ENCODE measurements at regions not wholly inside any gene's neighbourhood (a gene's known extent, or its start where the extent isn't known, plus 50 kb on each side); places are given as distances from the start of the nearest gene placed in this dataset.

DNA sequence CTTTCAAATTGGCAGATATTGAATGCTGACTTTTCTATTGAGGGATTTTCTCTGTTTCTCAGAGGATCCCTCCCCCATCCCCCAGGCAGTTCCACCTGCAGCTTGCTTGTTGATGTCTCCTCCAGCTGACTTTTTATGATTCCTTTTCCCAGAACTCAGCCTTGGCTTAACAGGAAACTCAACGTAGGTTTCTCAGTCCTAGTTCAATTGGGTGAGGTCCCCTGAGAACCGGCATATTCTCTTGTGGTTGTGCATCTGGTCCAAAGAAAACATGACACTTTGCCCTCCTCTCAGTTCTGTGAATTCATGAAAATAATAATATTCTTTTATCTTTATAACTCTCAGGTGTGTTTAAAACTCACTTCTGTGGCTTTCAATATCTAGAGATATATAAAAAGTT lies 1222.1 kb downstream of the OTOL1 start:
- Histone ChIP-seq H3K27ac (ENCODE audit: extremely low read length, insufficient read depth, low read length) (no peak overlapping the region), H3K9ac (ENCODE audit: insufficient read depth, low read depth, low read length) (no peak overlapping the region), H3K9me3 (ENCODE audit: low read length) (no peaks in the 10 kb centered on the region), H3K4me2 (ENCODE audit: low read depth, low read length) (no peak overlapping the region), H3K36me3 (replicated peaks in 1 of 2; ENCODE audit: control insufficient read depth in 1 of 2, insufficient read depth in 2 of 2, low read length in 2 of 2) (no peaks in the 10 kb centered on the region), H2AFZ (ENCODE audit: low read length) (no peak overlapping the region), H3K79me2 (ENCODE audit: insufficient read depth, low read length) (no peaks in the 10 kb centered on the region), H3K4me1 (ENCODE audit: insufficient read depth, low read length) (no peaks in the 10 kb centered on the region), H4K20me1 (ENCODE audit: insufficient read depth, low read length) (no peaks in the 10 kb centered on the region), H3K4me3 (replicated peaks in 1 of 3; ENCODE audit: insufficient read depth in 1 of 3, low read depth in 2 of 3, low read length in 3 of 3) (no peak overlapping the region), H3K27me3 (ENCODE audit: control insufficient read depth in 1 of 2, insufficient read depth in 2 of 2, low read length in 2 of 2) (no peaks in the 10 kb centered on the region)
- 4% methylated on average over 2 of the region's 2 CpGs for WGBS (ENCODE audit: low lambda C conversion rate)
- DNase-seq (ENCODE audit: low spot score) (no peak), ATAC-seq (no peak), FAIRE-seq (no peak)
- intact Hi-C loops (cut with micrococcal nuclease; ENCODE audit: unreplicated experiment) (no loop called here), in situ Hi-C loops (cut with HindIII; ENCODE audit: extremely low pct_ligation_motif_present, low pct_unique_long_range_greater_than_20kb) (no loop called here)
- POLR2A ChIA-PET, result no interaction called here
- BruUV-seq (replicated peaks), result no TSS peak
- CTCF ChIA-PET (ENCODE audit: low intra/inter-chr PET ratio, low total read pairs), result no interaction called here
- no peak for TF ChIP-seq ZNF10 (CRISPR knock-in tag; IDR thresholded peaks at IDR 0.05; ENCODE audit: borderline replicate concordance, low read depth)
- no peak for TF ChIP-seq WIZ (CRISPR knock-in tag; IDR thresholded peaks at IDR 0.05)
- TF ChIP-seq, protein P1, sequence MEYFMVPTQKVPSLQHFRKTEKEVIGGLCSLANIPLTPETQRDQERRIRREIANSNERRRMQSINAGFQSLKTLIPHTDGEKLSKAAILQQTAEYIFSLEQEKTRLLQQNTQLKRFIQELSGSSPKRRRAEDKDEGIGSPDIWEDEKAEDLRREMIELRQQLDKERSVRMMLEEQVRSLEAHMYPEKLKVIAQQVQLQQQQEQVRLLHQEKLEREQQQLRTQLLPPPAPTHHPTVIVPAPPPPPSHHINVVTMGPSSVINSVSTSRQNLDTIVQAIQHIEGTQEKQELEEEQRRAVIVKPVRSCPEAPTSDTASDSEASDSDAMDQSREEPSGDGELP (IDR thresholded peaks at IDR 0.05; ENCODE audit: borderline replicate concordance, low read depth), result no peak
- TF ChIP-seq PAX8 (CRISPR knock-in tag; IDR thresholded peaks at IDR 0.05; ENCODE audit: borderline replicate concordance), result no peak
- TF ChIP-seq CEBPG (CRISPR knock-in tag; IDR thresholded peaks at IDR 0.05), result no peak
- no peak for TF ChIP-seq ARID2 (CRISPR knock-in tag; IDR thresholded peaks at IDR 0.05; ENCODE audit: borderline replicate concordance)
- TF ChIP-seq, protein P2, sequence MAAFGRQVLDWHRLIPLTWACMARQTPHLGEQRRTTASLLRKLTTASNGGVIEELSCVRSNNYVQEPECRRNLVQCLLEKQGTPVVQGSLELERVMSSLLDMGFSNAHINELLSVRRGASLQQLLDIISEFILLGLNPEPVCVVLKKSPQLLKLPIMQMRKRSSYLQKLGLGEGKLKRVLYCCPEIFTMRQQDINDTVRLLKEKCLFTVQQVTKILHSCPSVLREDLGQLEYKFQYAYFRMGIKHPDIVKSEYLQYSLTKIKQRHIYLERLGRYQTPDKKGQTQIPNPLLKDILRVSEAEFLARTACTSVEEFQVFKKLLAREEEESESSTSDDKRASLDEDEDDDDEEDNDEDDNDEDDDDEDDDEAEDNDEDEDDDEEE (CRISPR knock-in tag; IDR thresholded peaks at IDR 0.05), result no peak
- no peak for TF ChIP-seq NFE2 (CRISPR knock-in tag; IDR thresholded peaks at IDR 0.05)
- no peak for TF ChIP-seq KMT2A (CRISPR knock-in tag; IDR thresholded peaks at IDR 0.05)
- no peak for TF ChIP-seq DMAP1 (CRISPR knock-in tag; IDR thresholded peaks at IDR 0.05)
- TF ChIP-seq, protein P3, sequence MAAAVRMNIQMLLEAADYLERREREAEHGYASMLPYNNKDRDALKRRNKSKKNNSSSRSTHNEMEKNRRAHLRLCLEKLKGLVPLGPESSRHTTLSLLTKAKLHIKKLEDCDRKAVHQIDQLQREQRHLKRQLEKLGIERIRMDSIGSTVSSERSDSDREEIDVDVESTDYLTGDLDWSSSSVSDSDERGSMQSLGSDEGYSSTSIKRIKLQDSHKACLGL (CRISPR knock-in tag; IDR thresholded peaks at IDR 0.05), result no peak
- TF ChIP-seq ZNF674 (CRISPR knock-in tag; IDR thresholded peaks at IDR 0.05; ENCODE audit: low read depth), result no peak
- TF ChIP-seq RAD51 (IDR thresholded peaks at IDR 0.05; ENCODE audit: borderline replicate concordance), result no peak
- no peak for TF ChIP-seq KAT8 (CRISPR knock-in tag; IDR thresholded peaks at IDR 0.05)
- no peak for TF ChIP-seq CHD2 (IDR thresholded peaks at IDR 0.05; ENCODE audit: low read depth, low read length)
- no peak for TF ChIP-seq ZNF292 (CRISPR knock-in tag; IDR thresholded peaks at IDR 0.05; ENCODE audit: borderline replicate concordance, low read depth)
- TF ChIP-seq, protein P4, sequence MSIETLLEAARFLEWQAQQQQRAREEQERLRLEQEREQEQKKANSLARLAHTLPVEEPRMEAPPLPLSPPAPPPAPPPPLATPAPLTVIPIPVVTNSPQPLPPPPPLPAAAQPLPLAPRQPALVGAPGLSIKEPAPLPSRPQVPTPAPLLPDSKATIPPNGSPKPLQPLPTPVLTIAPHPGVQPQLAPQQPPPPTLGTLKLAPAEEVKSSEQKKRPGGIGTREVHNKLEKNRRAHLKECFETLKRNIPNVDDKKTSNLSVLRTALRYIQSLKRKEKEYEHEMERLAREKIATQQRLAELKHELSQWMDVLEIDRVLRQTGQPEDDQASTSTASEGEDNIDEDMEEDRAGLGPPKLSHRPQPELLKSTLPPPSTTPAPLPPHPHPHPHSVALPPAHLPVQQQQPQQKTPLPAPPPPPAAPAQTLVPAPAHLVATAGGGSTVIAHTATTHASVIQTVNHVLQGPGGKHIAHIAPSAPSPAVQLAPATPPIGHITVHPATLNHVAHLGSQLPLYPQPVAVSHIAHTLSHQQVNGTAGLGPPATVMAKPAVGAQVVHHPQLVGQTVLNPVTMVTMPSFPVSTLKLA (IDR thresholded peaks at IDR 0.05), result no peak

All from HepG2 (cell line).